ENCODE measurements at regions not wholly inside any gene's neighbourhood (a gene's known extent, or its start where the extent isn't known, plus 50 kb on each side); places are given as distances from the start of the nearest gene placed in this dataset.

- no peak for TF ChIP-seq POLR2A (IDR thresholded peaks at IDR 0.05)
- no peak for TF ChIP-seq CTCF (IDR thresholded peaks at IDR 0.05)
Observed at GRCh38 chr5:143569213-143569701, 165.8 kb upstream of the NR3C1 start.

All from heart left ventricle (tissue), 13 donors.